ENCODE measurements at regions not wholly inside any gene's neighbourhood (a gene's known extent, or its start where the extent isn't known, plus 50 kb on each side); places are given as distances from the start of the nearest gene placed in this dataset.

- TF ChIP-seq CTCF (IDR thresholded peaks at IDR 0.05) (no peak), POLR2A (IDR thresholded peaks at IDR 0.05) (no peak)
These were observed 115.7 kb upstream of the SLC24A5 start for GRCh38 chr15:48005077-48005476.
